C4-2B (cell line): ENCODE measurements at regions not wholly inside any gene's neighbourhood (a gene's known extent, or its start where the extent isn't known, plus 50 kb on each side); places are given as distances from the start of the nearest gene placed in this dataset.

Source experiments
- H3K27ac ChIP-seq: fragments of 450-650 bp; 2 replicates; pipeline ENCODE4 v1.5.1; 2017
- CTCF ChIP-seq: fragments of 450-650 bp; conservative IDR thresholded peaks from 2 replicates; pipeline ENCODE4 v1.5.1; 2017; ENCODE audit warnings: mild to moderate bottlenecking
- ZFX ChIP-seq: fragments of 450-650 bp; IDR thresholded peaks from 2 replicates; pipeline ENCODE4 v1.6.1; 2017

- TF ChIP-seq CTCF = no peak
- TF ChIP-seq ZFX = no peak
- H3K27ac ChIP-seq = no peak overlapping the region
Observed at GRCh38 chr2:215554689-215555498, 119.0 kb upstream of the FN1 start.

DNA sequence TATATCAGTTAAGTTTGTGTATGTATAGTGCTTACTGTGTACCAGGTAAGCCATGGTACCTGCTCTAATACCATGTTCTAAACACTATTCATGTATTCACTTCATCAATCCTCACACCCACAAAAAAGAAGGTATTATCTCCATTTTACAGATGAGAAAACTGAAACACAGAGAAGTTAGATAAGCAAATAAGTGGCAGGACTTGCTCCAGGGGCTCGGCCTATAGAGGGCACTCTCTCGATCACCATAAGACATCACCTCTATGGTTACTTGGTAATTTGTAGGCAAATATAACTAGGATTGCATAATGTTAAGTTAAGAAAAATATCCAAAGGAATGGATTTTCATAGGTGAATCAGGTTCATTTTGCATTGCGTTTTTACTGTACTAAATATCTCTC, 118.1 kb upstream of the FN1 start:
- TF ChIP-seq CTCF = peak; percentile 46
- no peak for TF ChIP-seq ZFX
- H3K27ac ChIP-seq = no peak overlapping the region

DNA sequence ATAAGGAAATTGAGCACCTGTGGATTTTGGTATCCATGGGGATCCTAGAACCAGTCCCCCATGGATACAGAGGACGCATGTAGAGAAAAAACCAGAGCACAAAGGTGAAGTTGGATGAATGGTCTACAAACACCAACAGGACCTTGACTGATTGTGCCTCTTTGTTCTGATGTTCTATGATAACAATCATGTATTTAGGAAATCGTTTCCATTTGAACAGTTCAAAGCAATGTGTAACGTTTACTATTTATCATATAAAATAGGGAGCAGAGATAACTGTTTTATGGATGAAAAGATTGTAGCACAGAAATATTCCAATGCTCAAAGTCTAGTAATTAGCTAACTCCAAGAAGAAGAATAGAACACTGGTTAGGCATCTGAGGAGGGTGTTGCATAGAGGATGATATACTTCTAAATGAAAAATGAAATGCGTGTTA, 116.3 kb upstream of the FN1 start:
- no peak for TF ChIP-seq CTCF
- TF ChIP-seq ZFX = no peak
- no peak overlapping the region for H3K27ac ChIP-seq

- TF ChIP-seq CTCF (no peak), ZFX (no peak)
- no peak overlapping the region for H3K27ac ChIP-seq
Observed at GRCh38 chr2:215550331-215550730, 114.5 kb upstream of the FN1 start.

- no peak for TF ChIP-seq ZFX
- no peak for TF ChIP-seq CTCF
Observed at GRCh38 chr2:215548714-215549113, 112.8 kb upstream of the FN1 start.

GRCh38 chr2:215542690-215543089, 106.8 kb upstream of the FN1 start:
- H3K27ac ChIP-seq = no peak overlapping the region
- no peak for TF ChIP-seq ZFX
- TF ChIP-seq CTCF = no peak

More at GRCh38 chr2:215548714-215549113, 112.8 kb upstream of the FN1 start:
- H3K27ac ChIP-seq = no peak overlapping the region

DNA sequence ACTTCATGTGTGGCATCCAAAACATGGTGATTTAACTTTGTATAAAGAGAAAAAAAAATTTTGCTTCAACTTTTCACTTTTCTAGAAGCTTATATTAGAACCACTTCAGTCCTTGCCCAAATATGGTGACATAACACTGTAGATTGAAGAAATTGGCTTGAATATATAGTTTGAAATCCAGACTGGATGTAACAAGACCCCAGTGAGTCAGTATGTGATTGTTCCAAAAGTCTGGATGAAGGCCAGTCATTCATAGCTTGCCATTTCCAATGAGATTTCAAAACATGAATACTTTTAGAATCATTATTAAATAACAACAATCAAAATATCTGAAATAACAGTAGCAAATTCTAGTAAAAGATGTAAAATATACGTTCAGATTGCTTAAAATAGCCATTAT, 104.8 kb upstream of the FN1 start:
- H3K27ac ChIP-seq = no peak overlapping the region
- TF ChIP-seq CTCF (no peak), ZFX (no peak)
